ENCODE measurements at regions not wholly inside any gene's neighbourhood (a gene's known extent, or its start where the extent isn't known, plus 50 kb on each side); places are given as distances from the start of the nearest gene placed in this dataset.
"Not testable (repeated sequence)": the region's sequence is repeated elsewhere in the genome, so short reads cannot be mapped to it uniquely, and the experiment has no call there.

GRCh38 chr2:16200554-16201193 lies 260.3 kb downstream of the MYCN start:
- no peak for TF ChIP-seq CTCF (IDR thresholded peaks at IDR 0.05; ENCODE audit: borderline replicate concordance, insufficient read depth, low read depth, low read length)
- H3K4me3 ChIP-seq (ENCODE audit: low read depth, low read length): no peak overlapping the region

DNA sequence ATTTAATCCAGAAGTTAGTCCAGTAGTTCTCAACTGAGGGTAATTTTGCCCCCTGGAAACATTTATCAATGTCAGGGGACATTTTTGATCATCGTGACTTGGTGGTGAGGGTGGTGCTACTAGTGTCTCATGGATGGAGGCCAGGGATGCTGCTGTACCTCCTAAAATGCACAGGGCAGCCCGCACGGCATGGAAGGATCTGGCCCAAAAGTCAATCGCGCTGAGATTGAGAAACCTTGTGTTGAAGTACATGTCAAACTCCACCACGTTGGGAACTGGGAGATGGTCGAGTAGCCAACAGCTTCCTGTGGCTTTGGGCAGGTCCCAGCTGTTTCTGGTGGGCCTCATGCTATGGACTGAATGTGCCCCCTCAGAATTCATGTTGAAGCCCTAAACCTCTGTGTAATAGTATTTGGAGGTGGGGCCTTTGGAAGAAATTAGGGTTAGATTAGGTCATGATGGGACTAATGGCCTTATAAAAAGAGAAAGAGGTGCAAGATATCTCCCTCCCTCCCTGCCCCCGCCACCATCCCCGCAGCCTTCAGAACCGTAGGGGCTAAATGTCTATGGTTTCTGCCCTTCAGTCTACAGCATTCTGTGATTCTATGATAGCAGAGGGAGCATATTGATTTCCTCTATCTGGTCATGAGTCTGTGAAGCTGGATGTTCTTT lies 259.7 kb downstream of the MYCN start:
- no peak overlapping the region for H3K4me3 ChIP-seq (ENCODE audit: low read depth, low read length)
- TF ChIP-seq CTCF (IDR thresholded peaks at IDR 0.05; ENCODE audit: borderline replicate concordance, insufficient read depth, low read depth, low read length): no peak

GRCh38 chr2:16199241-16199640 lies 258.9 kb downstream of the MYCN start:
- not testable (repeated sequence) for H3K4me3 ChIP-seq (ENCODE audit: low read depth, low read length)

DNA sequence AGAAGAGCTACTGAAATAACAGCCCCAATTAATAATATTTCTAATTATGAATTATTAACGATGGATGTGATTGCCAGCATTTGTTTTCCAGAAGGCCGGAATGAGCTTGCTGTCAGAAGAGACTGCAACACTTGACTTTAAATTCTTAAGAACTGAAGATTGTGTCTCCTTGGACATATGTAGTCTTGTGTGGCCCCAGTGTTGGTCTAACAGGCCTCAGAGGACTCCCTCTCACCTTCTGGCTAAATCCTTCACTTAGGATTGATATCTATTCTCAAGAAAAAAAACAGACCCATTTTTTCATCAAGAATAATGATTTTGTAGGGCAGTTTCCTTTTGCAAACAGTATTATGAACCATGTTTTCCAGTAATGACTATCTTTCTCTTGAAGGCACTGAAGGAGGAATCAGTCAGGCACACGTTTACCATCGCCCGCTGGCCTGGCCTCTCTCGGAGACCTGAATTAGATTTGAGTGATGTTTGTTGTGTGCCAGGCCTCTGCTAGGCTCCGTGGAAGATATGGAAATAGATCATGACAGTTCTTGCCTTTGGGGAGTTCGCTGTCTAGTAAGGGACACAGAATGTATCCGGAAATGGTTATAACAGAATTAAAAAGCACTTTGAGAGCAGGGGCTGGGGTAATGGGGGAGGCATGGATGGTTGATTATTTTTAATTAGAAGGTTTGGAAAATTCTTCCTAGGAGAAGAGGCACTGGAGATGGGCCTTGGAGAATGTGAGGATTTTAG lies 258.0 kb downstream of the MYCN start:
- no peak for TF ChIP-seq CTCF (IDR thresholded peaks at IDR 0.05; ENCODE audit: borderline replicate concordance, insufficient read depth, low read depth, low read length)
- H3K4me3 ChIP-seq (ENCODE audit: low read depth, low read length): no peak overlapping the region

DNA sequence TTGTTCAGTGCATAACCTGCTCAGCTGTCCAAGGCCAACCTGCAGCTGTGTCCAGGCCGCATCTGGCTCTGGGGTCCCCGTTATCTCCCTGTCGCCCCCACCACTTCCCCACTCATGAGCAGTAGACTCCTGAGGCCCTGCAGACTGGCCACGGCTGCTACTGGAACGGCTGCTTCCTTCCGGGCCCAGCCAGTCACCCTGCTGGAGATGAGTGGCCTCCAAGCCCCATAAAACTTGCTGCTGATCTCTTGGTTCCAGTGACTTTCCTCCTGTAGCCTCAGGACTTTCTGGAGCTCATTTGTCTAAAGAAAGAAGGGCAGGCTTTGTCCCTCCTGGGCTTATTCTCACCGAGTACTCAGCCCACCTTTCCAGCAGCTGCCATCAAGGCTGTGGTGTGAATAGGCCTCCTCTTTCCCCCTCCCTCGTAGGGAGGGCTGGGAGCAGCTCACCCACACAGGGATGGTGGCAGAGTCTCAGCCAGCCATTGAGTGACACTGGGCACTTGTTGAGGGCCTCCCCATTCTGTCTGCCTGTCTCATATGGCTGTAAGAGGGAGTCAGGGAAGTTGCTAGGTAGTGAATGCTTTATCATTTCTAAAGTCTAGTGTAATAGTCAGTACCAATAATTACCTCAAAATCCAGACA lies 257.3 kb downstream of the MYCN start:
- H3K4me3 ChIP-seq (ENCODE audit: low read depth, low read length): no peak overlapping the region
- no peak for TF ChIP-seq CTCF (IDR thresholded peaks at IDR 0.05; ENCODE audit: borderline replicate concordance, insufficient read depth, low read depth, low read length)

DNA sequence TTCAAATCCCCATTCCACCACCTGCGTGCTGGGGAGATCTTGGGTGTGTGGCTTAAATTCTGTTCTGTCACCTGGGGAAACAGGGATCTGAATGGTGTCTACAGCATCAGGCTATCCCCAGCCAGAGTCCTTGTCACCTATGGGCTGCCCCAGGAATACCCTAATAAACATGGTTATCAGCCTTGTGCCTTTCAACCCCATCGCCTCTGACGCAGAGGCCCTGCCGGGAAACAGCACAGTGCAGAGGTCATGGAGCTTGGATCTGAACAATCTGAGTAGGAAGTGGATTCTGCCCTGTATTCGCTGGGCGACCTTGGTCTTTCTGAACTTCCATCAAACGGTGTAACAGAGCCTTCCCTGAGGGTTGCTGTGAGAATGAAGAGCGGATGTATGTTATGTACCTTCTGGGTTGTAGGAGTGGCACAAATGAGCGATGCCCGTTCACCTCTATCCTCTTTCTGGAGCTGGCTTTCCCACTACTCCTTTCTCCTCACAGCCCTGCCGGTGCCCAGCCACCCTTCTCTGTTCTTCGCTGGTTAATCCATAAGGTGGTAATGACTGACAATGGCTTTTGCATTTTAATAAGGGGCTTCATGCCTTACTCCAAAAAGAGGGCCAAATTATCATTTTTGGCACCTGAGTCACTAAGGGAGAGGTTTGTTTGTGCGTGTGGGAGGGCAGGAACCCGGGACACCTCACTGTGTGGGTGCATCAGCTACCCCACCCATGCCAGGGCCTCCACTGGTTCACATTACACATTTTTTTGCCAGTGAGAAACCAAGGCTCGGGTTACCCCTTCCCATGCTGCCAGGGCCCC lies 256.5 kb downstream of the MYCN start:
- no peak overlapping the region for H3K4me3 ChIP-seq (ENCODE audit: low read depth, low read length)
- TF ChIP-seq CTCF (IDR thresholded peaks at IDR 0.05; ENCODE audit: borderline replicate concordance, insufficient read depth, low read depth, low read length): no peak

GRCh38 chr2:16195681-16196070 lies 255.3 kb downstream of the MYCN start:
- H3K4me3 ChIP-seq (ENCODE audit: low read depth, low read length): no peak overlapping the region
- TF ChIP-seq CTCF (IDR thresholded peaks at IDR 0.05; ENCODE audit: borderline replicate concordance, insufficient read depth, low read depth, low read length): no peak
